ENCODE measurements at regions not wholly inside any gene's neighbourhood (a gene's known extent, or its start where the extent isn't known, plus 50 kb on each side); places are given as distances from the start of the nearest gene placed in this dataset.

GRCh38 chr16:6663668-6664067, 669.0 kb upstream of the RBFOX1 start:
- no peak for DNase-seq (ENCODE audit: low read depth)

GRCh38 chr16:6656760-6657159, 675.9 kb upstream of the RBFOX1 start:
- DNase-seq (ENCODE audit: low read depth), result no peak

GRCh38 chr16:6646891-6647290, 685.8 kb upstream of the RBFOX1 start:
- DNase-seq (ENCODE audit: low read depth), result no peak

- DNase-seq (ENCODE audit: low read depth), result no peak
These were observed 686.7 kb upstream of the RBFOX1 start for GRCh38 chr16:6645768-6646568.

- DNase-seq (ENCODE audit: low read depth), result no peak
These were observed 687.7 kb upstream of the RBFOX1 start for GRCh38 chr16:6644916-6645315.

GRCh38 chr16:6643080-6643686, 689.5 kb upstream of the RBFOX1 start:
- DNase-seq (ENCODE audit: low read depth), result peak; percentile 21

GRCh38 chr16:6642271-6642670, 690.4 kb upstream of the RBFOX1 start:
- no peak for DNase-seq (ENCODE audit: low read depth)

GRCh38 chr16:6641091-6641490, 691.6 kb upstream of the RBFOX1 start:
- DNase-seq (ENCODE audit: low read depth), result no peak

GRCh38 chr16:6636457-6636856, 696.2 kb upstream of the RBFOX1 start:
- no peak for DNase-seq (ENCODE audit: low read depth)

- DNase-seq (ENCODE audit: low read depth), result no peak
These were observed 698.5 kb upstream of the RBFOX1 start for GRCh38 chr16:6634151-6634550.

GRCh38 chr16:6633456-6633855, 699.2 kb upstream of the RBFOX1 start:
- DNase-seq (ENCODE audit: low read depth), result no peak

GRCh38 chr16:6629110-6629509, 703.5 kb upstream of the RBFOX1 start:
- no peak for DNase-seq (ENCODE audit: low read depth)

- DNase-seq (ENCODE audit: low read depth), result no peak
These were observed 707.0 kb upstream of the RBFOX1 start for GRCh38 chr16:6625606-6626005.

- no peak for DNase-seq (ENCODE audit: low read depth)
These were observed 713.8 kb upstream of the RBFOX1 start for GRCh38 chr16:6618874-6619273.

- DNase-seq (ENCODE audit: low read depth), result no peak
These were observed 715.9 kb upstream of the RBFOX1 start for GRCh38 chr16:6616746-6617145.

GRCh38 chr16:6615636-6616035, 717.0 kb upstream of the RBFOX1 start:
- no peak for DNase-seq (ENCODE audit: low read depth)

GRCh38 chr16:6611535-6611934, 721.1 kb upstream of the RBFOX1 start:
- DNase-seq (ENCODE audit: low read depth), result no peak

GRCh38 chr16:6605490-6605889, 727.2 kb upstream of the RBFOX1 start:
- DNase-seq (ENCODE audit: low read depth), result no peak

- DNase-seq (ENCODE audit: low read depth), result no peak
These were observed 728.8 kb upstream of the RBFOX1 start for GRCh38 chr16:6603780-6604325.

- no peak for DNase-seq (ENCODE audit: low read depth)
These were observed 730.2 kb upstream of the RBFOX1 start for GRCh38 chr16:6602405-6602804.

GRCh38 chr16:6600167-6600566, 732.5 kb upstream of the RBFOX1 start:
- DNase-seq (ENCODE audit: low read depth), result no peak

GRCh38 chr16:6593799-6594198, 738.8 kb upstream of the RBFOX1 start:
- no peak for DNase-seq (ENCODE audit: low read depth)

GRCh38 chr16:6576606-6577005, 756.0 kb upstream of the RBFOX1 start:
- DNase-seq (ENCODE audit: low read depth), result no peak

GRCh38 chr16:6576113-6576512, 756.5 kb upstream of the RBFOX1 start:
- DNase-seq (ENCODE audit: low read depth), result no peak

Measured in GM04504 (cell line).